ENCODE measurements at regions not wholly inside any gene's neighbourhood (a gene's known extent, or its start where the extent isn't known, plus 50 kb on each side); places are given as distances from the start of the nearest gene placed in this dataset.

DNA sequence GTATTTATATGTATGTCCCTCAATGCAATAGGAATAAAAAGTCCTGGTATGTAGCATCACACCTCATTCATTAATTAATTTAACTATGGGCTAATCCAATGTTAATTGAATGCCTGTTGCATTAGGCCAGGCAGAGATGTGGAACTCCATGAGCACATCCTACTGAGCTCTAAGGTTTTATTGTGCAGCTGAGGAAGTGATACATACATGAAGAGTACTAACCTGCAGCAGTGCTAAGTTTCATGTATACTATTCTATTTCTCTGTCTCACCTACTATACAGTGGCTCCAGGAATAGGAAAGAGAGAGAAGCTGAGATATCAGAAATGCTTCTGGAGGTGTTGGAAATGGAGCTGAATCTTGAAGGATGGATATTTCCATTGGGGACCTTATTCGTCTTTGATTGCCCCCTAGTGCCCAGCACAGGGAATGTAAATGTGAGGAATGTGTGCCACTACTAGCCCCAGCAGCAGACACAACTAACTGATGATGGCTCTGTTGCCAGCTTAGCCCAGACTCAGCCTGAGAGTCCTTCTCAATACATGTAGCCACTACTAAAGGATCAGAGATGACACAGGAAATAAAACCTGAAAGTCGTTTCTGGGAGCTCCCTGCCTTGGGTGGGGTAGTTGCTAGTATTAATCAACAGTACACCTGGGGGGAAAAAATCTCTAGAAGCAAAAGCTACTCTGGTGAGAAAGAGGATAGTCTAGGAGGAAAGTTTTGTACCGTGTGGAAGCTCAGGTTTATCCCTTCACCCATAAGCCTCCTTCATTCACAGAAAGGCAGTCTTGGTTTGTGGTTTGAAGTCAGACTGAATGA is 173.3 kb upstream of the FOXD3 start:
- TF ChIP-seq TAF1 (IDR thresholded peaks at IDR 0.05; ENCODE audit: low read depth, low read length) (no peak), POLR2AphosphoS5 (IDR thresholded peaks at IDR 0.05; ENCODE audit: low read depth, low read length) (no peak), POLR2A (IDR thresholded peaks at IDR 0.05; ENCODE audit: low read depth, low read length) (no peak), SPI1 (IDR thresholded peaks at IDR 0.05; ENCODE audit: low read depth, low read length) (no peak), POU2F2 (IDR thresholded peaks at IDR 0.05; ENCODE audit: low read depth, low read length) (no peak)

Data from GM12891 (cell line).